B cell (primary cell): ENCODE measurements at regions not wholly inside any gene's neighbourhood (a gene's known extent, or its start where the extent isn't known, plus 50 kb on each side); places are given as distances from the start of the nearest gene placed in this dataset.

Source experiments
- CTCF ChIP-seq: fragments of 200-600 bp; IDR thresholded peaks from one replicate; pipeline ENCODE4 v1.8.0; 2022; ENCODE audit warnings: antibody characterized with exemption, mild to moderate bottlenecking
- EZH2 ChIP-seq: IDR thresholded peaks from 2 replicates; pipeline ENCODE4 v1.6.1; 2012; ENCODE audit warnings: borderline replicate concordance, low read depth, mild to moderate bottlenecking, moderate library complexity, low read length; ENCODE audit not compliant: insufficient read depth, poor library complexity, severe bottlenecking

- TF ChIP-seq CTCF (no peak), EZH2 (no peak)
Observed at GRCh38 chr12:76674669-76675315, 89.1 kb upstream of the ZDHHC17 start.
